SK-N-SH (cell line): ENCODE measurements at regions not wholly inside any gene's neighbourhood (a gene's known extent, or its start where the extent isn't known, plus 50 kb on each side); places are given as distances from the start of the nearest gene placed in this dataset.

Experiments
- CTCF ChIA-PET: fragments of 300-600, 350-600 bp; formaldehyde crosslinking; extraction: SDS; loops from one replicate; lab custom pipeline; 2021; lab: Yijun Ruan, JAX
- POLR2A ChIA-PET: fragments of 350-600 bp; sonication (Branson Sonifier 250); formaldehyde crosslinking; extraction: SDS; loops from one replicate; lab custom pipeline; 2020; ENCODE audit warnings: antibody characterized with exemption, inconsistent platforms; lab: Yijun Ruan, JAX
- DNase-seq: peaks from one replicate; pipeline ENCODE4 v3.0.0; 2012
- H2AFZ ChIP-seq: fragments of 200-600 bp; sonication (generic); 2 replicates; pipeline ENCODE4 v1.8.1; 2016; ENCODE audit warnings: antibody characterized with exemption, mild to moderate bottlenecking, low read depth
- H3F3A ChIP-seq: fragments of 200-600 bp; sonication (generic); replicated peaks from 2 replicates; pipeline ENCODE3; 2016; ENCODE audit warnings: antibody characterized with exemption, mild to moderate bottlenecking; ENCODE audit not compliant: insufficient read depth
- H3K27ac ChIP-seq, 2 experiments: fragments of 200-500 bp in 1 of 2; fragments of 200-600 bp in 1 of 2; sonication (Bioruptor generic) in 1 of 2; sonication (generic), shearing (Covaris generic) in 1 of 2; 2 replicates each; pipeline versions ENCODE4 v1.5.1 to v1.6.1; 2014 to 2016; ENCODE audit warnings: low read depth in 2 of 2, inconsistent platforms in 1 of 2, low read length in 1 of 2, mild to moderate bottlenecking in 1 of 2, mixed read lengths in 1 of 2
- H3K27me3 ChIP-seq: fragments of 200-600 bp; sonication (generic), shearing (Covaris generic); 2 replicates; pipeline ENCODE4 v1.6.1; 2016; ENCODE audit warnings: mixed run types; ENCODE audit not compliant: insufficient read depth
- H3K36me3 ChIP-seq, 2 experiments: fragments of 200-500 bp in 1 of 2; fragments of 200-600 bp in 1 of 2; sonication (Bioruptor generic) in 1 of 2; sonication (generic) in 1 of 2; replicated peaks in 1 of 2; 2 replicates each; pipeline versions ENCODE3 to v1.5.1; 2014 to 2016; ENCODE audit warnings: low read length in 1 of 2, mild to moderate bottlenecking in 1 of 2; ENCODE audit not compliant: insufficient read depth in 2 of 2, control insufficient read depth in 1 of 2
- H3K4me1 ChIP-seq, 2 experiments: fragments of 200-500 bp in 1 of 2; fragments of 200-600 bp in 1 of 2; sonication (Bioruptor generic) in 1 of 2; sonication (generic), shearing (Covaris generic) in 1 of 2; 2 replicates each; pipeline versions ENCODE4 v1.5.1 to v1.6.1; 2014 to 2016; ENCODE audit warnings: low read depth in 1 of 2, low read length in 1 of 2, mixed run types in 1 of 2; ENCODE audit not compliant: insufficient read depth in 2 of 2, control insufficient read depth in 1 of 2
- H3K4me2 ChIP-seq: fragments of 200-600 bp; sonication (generic), shearing (Covaris generic); 2 replicates; pipeline ENCODE4 v1.6.1; 2017; ENCODE audit warnings: mixed run types
- H3K4me3 ChIP-seq, 2 experiments: fragments of 200-500 bp in 1 of 2; fragments of 200-600 bp in 1 of 2; sonication (Bioruptor generic) in 1 of 2; sonication (generic), shearing (Covaris generic) in 1 of 2; 2 replicates each; pipeline versions ENCODE4 v1.5.1 to v1.8.1; 2014 to 2016; ENCODE audit warnings: low read depth in 2 of 2, inconsistent platforms in 1 of 2, low read length in 1 of 2, mild to moderate bottlenecking in 1 of 2, mixed read lengths in 1 of 2, moderate library complexity in 1 of 2
- H3K79me2 ChIP-seq: fragments of 200-600 bp; sonication (generic); 2 replicates; pipeline ENCODE4 v1.8.1; 2017; ENCODE audit warnings: mild to moderate bottlenecking; ENCODE audit not compliant: insufficient read depth
- H3K9ac ChIP-seq: fragments of 200-600 bp; sonication (generic); 2 replicates; pipeline ENCODE4 v1.6.1; 2017; ENCODE audit warnings: mixed run types
- H3K9me2 ChIP-seq: fragments of 200-600 bp; sonication (generic); 2 replicates; pipeline ENCODE4 v1.6.1; 2017; ENCODE audit warnings: mixed run types
- H3K9me3 ChIP-seq: fragments of 200-600 bp; sonication (generic); 2 replicates; pipeline ENCODE4 v1.6.1; 2017; ENCODE audit warnings: mixed run types, mild to moderate bottlenecking, moderate library complexity
- H4K20me1 ChIP-seq: fragments of 200-600 bp; sonication (generic); 2 replicates; pipeline ENCODE4 v1.6.1; 2017; ENCODE audit warnings: mild to moderate bottlenecking, mixed run types; ENCODE audit not compliant: insufficient read depth
- ELF1 ChIP-seq: IDR thresholded peaks from 2 replicates; pipeline ENCODE4 v1.4.0; 2012
- EZH2phosphoT487 ChIP-seq: fragments of 200-600 bp; sonication (generic); IDR thresholded peaks from 2 replicates; pipeline ENCODE4 v1.6.1; 2017; ENCODE audit warnings: low read depth, mixed run types, mild to moderate bottlenecking, antibody characterized with exemption, moderate library complexity, borderline replicate concordance
- FOXM1 ChIP-seq: IDR thresholded peaks from 2 replicates; pipeline ENCODE4 v1.4.0; 2012; ENCODE audit warnings: low read depth, mild to moderate bottlenecking
- IRF3 ChIP-seq: fragments of 150-350 bp; IDR thresholded peaks from 2 replicates; pipeline ENCODE4 v1.6.1; 2016; ENCODE audit warnings: mild to moderate bottlenecking, low read depth, low read length
- JUND ChIP-seq: IDR thresholded peaks from 2 replicates; pipeline ENCODE4 v1.4.0; 2012
- MEF2A ChIP-seq: IDR thresholded peaks from 2 replicates; pipeline ENCODE4 v1.4.0; 2012; ENCODE audit warnings: low read depth, borderline replicate concordance
- MXI1 ChIP-seq: IDR thresholded peaks from 2 replicates; pipeline ENCODE4 v1.6.1; 2012; ENCODE audit warnings: mild to moderate bottlenecking, low read depth, low read length, improper control_type of control experiment
- NFIC ChIP-seq: IDR thresholded peaks from 2 replicates; pipeline ENCODE4 v1.4.0; 2012; ENCODE audit warnings: borderline replicate concordance
- PBX3 ChIP-seq: IDR thresholded peaks from 2 replicates; pipeline ENCODE4; 2012
- POLR2AphosphoS5 ChIP-seq: IDR thresholded peaks from 2 replicates; pipeline ENCODE4 v1.6.1; 2012; ENCODE audit warnings: low read depth, low read length
- RAD21 ChIP-seq: IDR thresholded peaks from 2 replicates; pipeline ENCODE4 v1.6.1; 2012; ENCODE audit warnings: mild to moderate bottlenecking, low read length
- RFX5 ChIP-seq: IDR thresholded peaks from 2 replicates; pipeline ENCODE4 v1.6.1; 2012; ENCODE audit warnings: mild to moderate bottlenecking, improper control_type of control experiment, low read length
- RXRA ChIP-seq: IDR thresholded peaks from 2 replicates; pipeline ENCODE4 v1.4.0; 2012; ENCODE audit warnings: low read depth, mild to moderate bottlenecking, borderline replicate concordance
- TAF1 ChIP-seq: IDR thresholded peaks from 2 replicates; pipeline ENCODE4 v1.6.1; 2012; ENCODE audit warnings: low read depth, mild to moderate bottlenecking, low read length, moderate library complexity, borderline replicate concordance
- YY1 ChIP-seq: IDR thresholded peaks from 2 replicates; pipeline ENCODE4 v1.4.0; 2012; ENCODE audit warnings: low read depth, mild to moderate bottlenecking
- WGBS: methylation state at CpG from one replicate; pipeline ENCODE4 v1.1.6; 2017; ENCODE audit warnings: low lambda C conversion rate; 5-methylcytosine and 5-hydroxymethylcytosine counted together
- TF ChIP-seq, protein P1 (sequence below): IDR thresholded peaks from 2 replicates; pipeline ENCODE4 v1.4.0; 2012; ENCODE audit warnings: low read depth, borderline replicate concordance
- TF ChIP-seq, protein P2 (sequence below): IDR thresholded peaks from 2 replicates; pipeline ENCODE4 v1.6.1; 2012; ENCODE audit warnings: mild to moderate bottlenecking, low read depth, low read length, moderate library complexity

GRCh38 chr22:26910845-26911244 is 253.5 kb downstream of the MIAT start:
- H3K27me3 ChIP-seq = peaks cover 1% of the 10 kb centered on the region; the same call in 1 of the 2 replicates
- DNase-seq = no peak
- WGBS = 78% methylated on average over 4 of the region's 4 CpGs

More at GRCh38 chr22:26910845-26911244, 253.5 kb downstream of the MIAT start:
- no peak overlapping the region for H2AFZ ChIP-seq
- H3K9me3 ChIP-seq = no peaks in the 10 kb centered on the region
- no peaks in the 10 kb centered on the region for H3K9me2 ChIP-seq
- H3K4me2 ChIP-seq = no peak overlapping the region
- no peaks in the 10 kb centered on the region for H3K79me2 ChIP-seq
- TF ChIP-seq MEF2A (no peak), IRF3 (no peak), POLR2AphosphoS5 (no peak), MXI1 (no peak), RFX5 (no peak), RXRA (no peak), PBX3 (no peak), FOXM1 (no peak), EZH2phosphoT487 (no peak), RAD21 (no peak), ELF1 (no peak), TAF1 (no peak), JUND (no peak), NFIC (no peak), YY1 (no peak)
- TF ChIP-seq, protein P1, sequence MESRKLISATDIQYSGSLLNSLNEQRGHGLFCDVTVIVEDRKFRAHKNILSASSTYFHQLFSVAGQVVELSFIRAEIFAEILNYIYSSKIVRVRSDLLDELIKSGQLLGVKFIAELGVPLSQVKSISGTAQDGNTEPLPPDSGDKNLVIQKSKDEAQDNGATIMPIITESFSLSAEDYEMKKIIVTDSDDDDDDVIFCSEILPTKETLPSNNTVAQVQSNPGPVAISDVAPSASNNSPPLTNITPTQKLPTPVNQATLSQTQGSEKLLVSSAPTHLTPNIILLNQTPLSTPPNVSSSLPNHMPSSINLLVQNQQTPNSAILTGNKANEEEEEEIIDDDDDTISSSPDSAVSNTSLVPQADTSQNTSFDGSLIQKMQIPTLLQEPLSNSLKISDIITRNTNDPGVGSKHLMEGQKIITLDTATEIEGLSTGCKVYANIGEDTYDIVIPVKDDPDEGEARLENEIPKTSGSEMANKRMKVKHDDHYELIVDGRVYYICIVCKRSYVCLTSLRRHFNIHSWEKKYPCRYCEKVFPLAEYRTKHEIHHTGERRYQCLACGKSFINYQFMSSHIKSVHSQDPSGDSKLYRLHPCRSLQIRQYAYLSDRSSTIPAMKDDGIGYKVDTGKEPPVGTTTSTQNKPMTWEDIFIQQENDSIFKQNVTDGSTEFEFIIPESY = no peak
- TF ChIP-seq, protein P2, sequence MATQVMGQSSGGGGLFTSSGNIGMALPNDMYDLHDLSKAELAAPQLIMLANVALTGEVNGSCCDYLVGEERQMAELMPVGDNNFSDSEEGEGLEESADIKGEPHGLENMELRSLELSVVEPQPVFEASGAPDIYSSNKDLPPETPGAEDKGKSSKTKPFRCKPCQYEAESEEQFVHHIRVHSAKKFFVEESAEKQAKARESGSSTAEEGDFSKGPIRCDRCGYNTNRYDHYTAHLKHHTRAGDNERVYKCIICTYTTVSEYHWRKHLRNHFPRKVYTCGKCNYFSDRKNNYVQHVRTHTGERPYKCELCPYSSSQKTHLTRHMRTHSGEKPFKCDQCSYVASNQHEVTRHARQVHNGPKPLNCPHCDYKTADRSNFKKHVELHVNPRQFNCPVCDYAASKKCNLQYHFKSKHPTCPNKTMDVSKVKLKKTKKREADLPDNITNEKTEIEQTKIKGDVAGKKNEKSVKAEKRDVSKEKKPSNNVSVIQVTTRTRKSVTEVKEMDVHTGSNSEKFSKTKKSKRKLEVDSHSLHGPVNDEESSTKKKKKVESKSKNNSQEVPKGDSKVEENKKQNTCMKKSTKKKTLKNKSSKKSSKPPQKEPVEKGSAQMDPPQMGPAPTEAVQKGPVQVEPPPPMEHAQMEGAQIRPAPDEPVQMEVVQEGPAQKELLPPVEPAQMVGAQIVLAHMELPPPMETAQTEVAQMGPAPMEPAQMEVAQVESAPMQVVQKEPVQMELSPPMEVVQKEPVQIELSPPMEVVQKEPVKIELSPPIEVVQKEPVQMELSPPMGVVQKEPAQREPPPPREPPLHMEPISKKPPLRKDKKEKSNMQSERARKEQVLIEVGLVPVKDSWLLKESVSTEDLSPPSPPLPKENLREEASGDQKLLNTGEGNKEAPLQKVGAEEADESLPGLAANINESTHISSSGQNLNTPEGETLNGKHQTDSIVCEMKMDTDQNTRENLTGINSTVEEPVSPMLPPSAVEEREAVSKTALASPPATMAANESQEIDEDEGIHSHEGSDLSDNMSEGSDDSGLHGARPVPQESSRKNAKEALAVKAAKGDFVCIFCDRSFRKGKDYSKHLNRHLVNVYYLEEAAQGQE = no peak
- CTCF ChIA-PET = interaction anchor here (1.5 kb wide), 1 partner anchor 16 kb away, joined by 3 read pairs; no protein-coding TSS in a partner anchor
- H3K4me3 ChIP-seq = no peak overlapping the region
- no peaks in the 10 kb centered on the region for H3F3A ChIP-seq
- H3K4me1 ChIP-seq = no peaks in the 10 kb centered on the region
- H3K27ac ChIP-seq = no peak overlapping the region
- H4K20me1 ChIP-seq = no peaks in the 10 kb centered on the region
- H3K36me3 ChIP-seq = no peaks in the 10 kb centered on the region
- H3K9ac ChIP-seq = no peak overlapping the region
- POLR2A ChIA-PET = no interaction called here
